Colonic mucosa (tissue), 4 donors: ENCODE measurements at regions not wholly inside any gene's neighbourhood (a gene's known extent, or its start where the extent isn't known, plus 50 kb on each side); places are given as distances from the start of the nearest gene placed in this dataset.

Experiments
- DNase-seq: peaks from one replicate; pipeline ENCODE4 v3.0.0-alpha.2; 2020
- H3K27ac ChIP-seq: fragments of 200-600 bp; one replicate; pipeline ENCODE4 v1.8.0; 2021
- H3K27me3 ChIP-seq: fragments of 200-600 bp; one replicate; pipeline ENCODE4 v1.8.0; 2021
- H3K36me3 ChIP-seq: fragments of 200-600 bp; one replicate; pipeline ENCODE4 v1.8.0; 2021
- H3K4me1 ChIP-seq: fragments of 200-600 bp; one replicate; pipeline ENCODE4 v1.8.0; 2021; ENCODE audit warnings: mild to moderate bottlenecking
- H3K4me3 ChIP-seq: fragments of 200-600 bp; one replicate; pipeline ENCODE4 v1.8.0; 2021
- H3K9ac ChIP-seq, 2 donors: one replicate each; pipeline ENCODE4 v1.7.0; 2013; ENCODE audit warnings: control low read depth in 2 of 2, low read depth in 2 of 2, low read length in 2 of 2
- H3K9me3 ChIP-seq: fragments of 200-600 bp; one replicate; pipeline ENCODE4 v1.8.0; 2021
- intact Hi-C: fragments of 100-400 bp; cut with DNase I; formaldehyde crosslinking; loops from one replicate; pipeline ENCODE4 v1.14.1; 2022
- TF ChIP-seq, protein P1 (sequence below): fragments of 200-600 bp; IDR thresholded peaks from one replicate; pipeline ENCODE4 v1.8.0; 2022; ENCODE audit warnings: antibody characterized with exemption, mild to moderate bottlenecking
- donor health status: healthy.
- donor health status: DM: no; HTN: no; CAD: no.
- donor health status: DM: no; HTN: no; CAD: no.

DNA sequence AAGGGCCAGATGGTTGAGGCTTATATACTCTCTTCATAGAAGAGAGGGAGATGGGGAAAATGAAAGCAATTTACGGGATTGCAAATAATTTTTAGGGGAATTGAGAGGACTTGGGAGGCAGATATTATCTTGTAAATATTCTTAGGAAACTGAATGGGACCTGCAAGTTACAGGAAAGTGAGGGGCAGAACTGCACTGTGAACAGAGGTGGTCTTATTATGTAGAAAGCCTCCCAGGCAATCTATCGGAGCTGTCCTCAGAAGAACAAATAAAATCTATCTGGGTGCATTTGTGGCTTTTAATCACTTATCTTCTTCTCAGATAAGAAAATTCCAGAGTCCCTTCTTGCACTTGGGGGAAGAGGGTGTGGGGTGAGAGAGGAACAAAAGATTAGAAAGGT is 223.5 kb downstream of the RHOU start:
- H3K4me1 ChIP-seq: no peaks in the 10 kb centered on the region
- no peak overlapping the region for H3K9ac ChIP-seq
- no peak overlapping the region for H3K27ac ChIP-seq
- no peaks in the 10 kb centered on the region for H3K27me3 ChIP-seq
- H3K9me3 ChIP-seq: no peaks in the 10 kb centered on the region
- TF ChIP-seq, protein P1, sequence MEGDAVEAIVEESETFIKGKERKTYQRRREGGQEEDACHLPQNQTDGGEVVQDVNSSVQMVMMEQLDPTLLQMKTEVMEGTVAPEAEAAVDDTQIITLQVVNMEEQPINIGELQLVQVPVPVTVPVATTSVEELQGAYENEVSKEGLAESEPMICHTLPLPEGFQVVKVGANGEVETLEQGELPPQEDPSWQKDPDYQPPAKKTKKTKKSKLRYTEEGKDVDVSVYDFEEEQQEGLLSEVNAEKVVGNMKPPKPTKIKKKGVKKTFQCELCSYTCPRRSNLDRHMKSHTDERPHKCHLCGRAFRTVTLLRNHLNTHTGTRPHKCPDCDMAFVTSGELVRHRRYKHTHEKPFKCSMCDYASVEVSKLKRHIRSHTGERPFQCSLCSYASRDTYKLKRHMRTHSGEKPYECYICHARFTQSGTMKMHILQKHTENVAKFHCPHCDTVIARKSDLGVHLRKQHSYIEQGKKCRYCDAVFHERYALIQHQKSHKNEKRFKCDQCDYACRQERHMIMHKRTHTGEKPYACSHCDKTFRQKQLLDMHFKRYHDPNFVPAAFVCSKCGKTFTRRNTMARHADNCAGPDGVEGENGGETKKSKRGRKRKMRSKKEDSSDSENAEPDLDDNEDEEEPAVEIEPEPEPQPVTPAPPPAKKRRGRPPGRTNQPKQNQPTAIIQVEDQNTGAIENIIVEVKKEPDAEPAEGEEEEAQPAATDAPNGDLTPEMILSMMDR: no peak
- H3K4me3 ChIP-seq: no peak overlapping the region
- intact Hi-C loops: no loop called here
- DNase-seq: no peak
- no peaks in the 10 kb centered on the region for H3K36me3 ChIP-seq

DNA sequence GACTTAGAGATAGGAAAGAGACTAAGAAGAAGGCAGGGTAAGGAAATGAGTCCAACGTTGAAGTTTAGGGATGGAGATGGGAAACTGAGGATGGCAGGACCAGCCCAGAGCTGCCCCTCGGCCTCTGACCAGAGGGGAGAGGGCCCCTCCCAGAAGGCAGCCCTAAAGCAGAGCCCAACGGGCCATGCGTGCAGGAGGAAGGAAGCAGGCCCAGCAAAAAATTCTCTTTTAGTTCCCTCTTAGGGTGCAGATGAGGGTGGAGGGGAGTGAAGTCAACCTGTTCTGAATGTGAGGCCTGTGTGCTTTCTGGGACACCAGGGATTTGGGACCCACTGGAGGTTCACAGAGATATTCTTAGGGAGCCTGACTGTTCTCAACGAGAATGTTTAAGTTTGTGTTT is 225.4 kb downstream of the RHOU start:
- intact Hi-C loops: no loop called here
- Histone ChIP-seq H3K27me3 (no peaks in the 10 kb centered on the region), H3K27ac (no peak overlapping the region), H3K9ac (no peak overlapping the region), H3K4me3 (no peak overlapping the region), H3K4me1 (no peaks in the 10 kb centered on the region), H3K36me3 (no peaks in the 10 kb centered on the region), H3K9me3 (no peaks in the 10 kb centered on the region)
- no peak for DNase-seq
- TF ChIP-seq, protein P1: no peak

DNA sequence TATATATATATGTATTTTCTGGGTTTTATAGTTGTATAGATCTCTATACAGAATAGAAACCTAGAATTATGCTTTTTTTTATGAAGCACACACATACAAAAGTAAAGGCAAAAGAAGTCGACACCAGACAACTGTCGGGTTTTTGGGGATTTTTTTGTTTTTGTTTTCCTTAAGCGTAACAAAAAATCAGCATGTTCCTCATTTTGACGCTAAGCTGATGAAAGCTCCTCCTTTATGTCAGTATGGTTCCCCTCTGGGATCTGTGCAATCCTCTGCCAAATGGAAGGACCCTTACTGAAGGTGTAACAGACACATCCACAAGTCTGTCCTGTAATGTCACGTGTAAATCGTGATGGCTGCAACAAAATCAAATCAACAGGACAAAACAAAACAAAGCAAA is 226.2 kb downstream of the RHOU start:
- H3K9ac ChIP-seq: no peak overlapping the region
- intact Hi-C loops: no loop called here
- H3K9me3 ChIP-seq: no peaks in the 10 kb centered on the region

DNA sequence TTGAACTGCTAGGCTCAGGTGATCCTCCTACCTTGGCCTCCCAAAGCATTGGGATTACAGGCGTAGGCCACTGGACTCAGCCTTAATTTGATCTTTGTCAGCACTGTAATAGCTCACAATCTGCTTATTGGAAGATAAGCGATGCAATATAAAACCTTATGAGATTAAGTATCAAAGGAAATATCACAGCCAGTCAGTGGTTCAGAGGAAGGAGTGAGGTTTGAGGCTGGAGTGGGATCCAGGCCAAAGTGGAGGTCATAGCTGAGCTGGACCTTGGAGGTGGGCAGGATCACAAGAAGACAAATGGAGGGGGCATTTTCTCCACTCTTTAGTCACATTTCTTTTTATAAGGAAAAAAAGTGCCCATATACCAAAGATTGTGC is 228.5 kb downstream of the RHOU start:
- TF ChIP-seq, protein P1: no peak
- DNase-seq: no peak
- Histone ChIP-seq H3K27me3 (no peaks in the 10 kb centered on the region), H3K9ac (no peak overlapping the region), H3K4me3 (no peak overlapping the region), H3K36me3 (no peaks in the 10 kb centered on the region), H3K4me1 (no peaks in the 10 kb centered on the region), H3K27ac (no peak overlapping the region), H3K9me3 (no peaks in the 10 kb centered on the region)
- intact Hi-C loops: no loop called here

More for the DNA sequence above, 226.2 kb downstream of the RHOU start:
- no peak for DNase-seq
- H3K4me3 ChIP-seq: no peak overlapping the region
- no peaks in the 10 kb centered on the region for H3K4me1 ChIP-seq
- no peak overlapping the region for H3K27ac ChIP-seq
- H3K36me3 ChIP-seq: no peaks in the 10 kb centered on the region
- H3K27me3 ChIP-seq: no peaks in the 10 kb centered on the region
- TF ChIP-seq, protein P1: no peak

DNA sequence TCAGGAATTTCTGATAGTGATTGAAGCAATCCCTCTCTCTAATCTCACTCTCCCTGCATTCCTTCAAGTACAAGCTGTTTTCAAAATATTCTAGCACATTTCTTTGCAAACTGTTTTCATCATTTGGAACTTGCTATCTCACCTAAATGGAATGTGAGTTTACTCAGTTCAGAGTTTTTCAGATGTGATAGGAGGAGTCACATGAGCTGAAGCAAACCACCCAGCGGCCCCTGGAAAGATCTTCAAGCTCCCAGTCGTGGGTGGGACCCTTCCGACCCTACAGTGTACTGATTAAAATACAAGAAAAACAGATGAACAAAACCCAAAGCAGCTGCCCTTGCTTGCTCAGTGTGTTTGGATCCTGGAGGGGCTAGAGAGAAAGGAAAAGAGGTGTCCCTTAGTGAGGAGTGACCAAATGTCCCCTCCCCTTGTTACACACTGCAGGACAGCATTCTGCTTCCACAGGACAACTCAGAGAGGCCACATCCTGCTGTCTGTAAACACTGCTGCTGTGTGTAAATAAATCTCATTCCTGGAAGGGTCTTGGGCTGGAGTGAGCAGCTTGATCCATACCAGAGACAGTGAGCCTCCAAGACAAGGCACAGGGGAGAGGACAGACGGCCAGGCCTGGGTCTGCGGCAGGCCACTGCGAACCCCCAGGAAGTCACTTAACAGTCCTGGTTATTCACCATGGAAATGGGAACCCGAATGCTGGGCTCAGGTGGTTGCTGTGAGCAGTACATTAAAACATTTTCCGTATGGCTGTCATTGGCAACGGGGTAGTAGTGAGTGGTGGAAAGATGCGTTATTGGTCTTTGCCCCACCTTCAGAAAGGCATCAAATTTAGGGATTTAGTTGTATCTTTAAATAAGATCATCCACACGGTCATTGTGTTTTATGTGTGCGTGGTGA is 229.2 kb downstream of the RHOU start:
- no peak overlapping the region for H3K9ac ChIP-seq
- no peaks in the 10 kb centered on the region for H3K4me1 ChIP-seq
- no peaks in the 10 kb centered on the region for H3K9me3 ChIP-seq

More for the DNA sequence above, 229.2 kb downstream of the RHOU start:
- TF ChIP-seq, protein P1: no peak
- DNase-seq: no peak
- Histone ChIP-seq H3K27me3 (no peaks in the 10 kb centered on the region), H3K36me3 (no peaks in the 10 kb centered on the region), H3K4me3 (no peak overlapping the region), H3K27ac (peak overlapping the region; percentile 36)
- intact Hi-C loops: no loop called here
